ENCODE measurements at regions not wholly inside any gene's neighbourhood (a gene's known extent, or its start where the extent isn't known, plus 50 kb on each side); places are given as distances from the start of the nearest gene placed in this dataset.

DNA sequence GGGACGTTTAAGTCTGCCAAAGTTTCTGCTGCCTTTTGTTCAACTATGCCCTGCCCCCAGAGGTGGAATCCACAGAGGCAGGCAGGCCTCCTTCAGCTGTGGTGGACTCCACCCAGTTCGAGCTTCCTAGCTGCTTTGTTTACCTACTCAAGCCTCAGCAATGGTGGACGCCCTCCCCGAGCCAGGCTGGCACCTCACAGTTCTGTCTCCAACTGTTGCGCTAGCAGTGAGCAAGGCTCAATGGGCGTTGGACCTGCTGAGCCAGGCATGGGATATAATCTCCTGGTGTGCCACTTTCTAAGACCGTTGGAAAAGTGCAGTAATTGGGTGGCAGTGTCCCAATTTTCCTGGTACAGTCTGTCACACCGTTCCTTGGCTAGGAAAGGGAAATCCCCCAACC lies 444.7 kb downstream of the FLRT2 start:
- no peaks in the 10 kb centered on the region for H3K36me3 ChIP-seq
- H3K9me3 ChIP-seq = no peaks in the 10 kb centered on the region
- no peak for DNase-seq
- H3K4me3 ChIP-seq = no peak overlapping the region
- H3K27me3 ChIP-seq = no peaks in the 10 kb centered on the region

DNA sequence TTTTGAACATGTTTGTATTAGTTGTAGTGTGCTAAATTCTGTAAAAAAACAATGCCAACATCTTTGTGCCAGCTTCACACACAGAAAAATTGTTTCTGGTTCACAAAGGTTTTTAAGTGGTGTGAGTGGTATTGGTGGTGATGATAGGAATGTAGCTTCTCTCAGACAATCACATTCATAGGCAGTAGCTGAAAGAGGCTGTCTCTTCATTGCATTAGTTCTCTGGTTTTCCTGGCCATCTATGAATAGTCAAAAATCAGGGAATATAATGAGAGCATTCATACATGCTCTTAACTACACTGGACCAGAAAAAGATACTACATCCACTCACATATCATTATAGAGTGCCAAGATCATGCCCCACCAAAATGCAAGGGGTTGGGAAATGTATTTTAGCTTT lies 433.5 kb downstream of the FLRT2 start:
- DNase-seq = no peak
- Histone ChIP-seq H3K27me3 (no peaks in the 10 kb centered on the region), H3K9me3 (no peaks in the 10 kb centered on the region)

DNA sequence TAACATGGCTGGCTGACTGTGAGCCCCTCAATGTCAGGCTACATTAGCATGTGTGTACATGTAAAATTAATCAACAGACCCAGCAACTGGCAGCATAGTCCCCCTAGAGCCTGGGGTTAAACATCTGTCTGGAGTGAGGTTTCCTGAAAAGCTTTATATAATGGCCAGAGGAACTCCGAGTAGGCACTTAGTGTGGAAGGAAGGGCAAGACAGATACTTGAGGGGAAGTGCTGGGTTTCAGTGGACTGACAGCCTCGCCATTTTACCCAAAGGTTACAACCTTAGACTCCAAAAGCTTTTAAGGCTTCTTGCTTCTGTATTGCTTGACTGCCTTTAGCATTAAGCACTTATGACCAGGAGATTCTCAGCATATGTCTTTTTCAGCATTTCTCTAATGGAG lies 430.8 kb downstream of the FLRT2 start:
- H3K4me3 ChIP-seq = no peak overlapping the region
- no peak for DNase-seq
- H3K36me3 ChIP-seq = no peaks in the 10 kb centered on the region
- no peaks in the 10 kb centered on the region for H3K9me3 ChIP-seq
- no peaks in the 10 kb centered on the region for H3K27me3 ChIP-seq

More for the DNA sequence above, 433.5 kb downstream of the FLRT2 start:
- H3K4me3 ChIP-seq = no peak overlapping the region
- no peaks in the 10 kb centered on the region for H3K36me3 ChIP-seq

DNA sequence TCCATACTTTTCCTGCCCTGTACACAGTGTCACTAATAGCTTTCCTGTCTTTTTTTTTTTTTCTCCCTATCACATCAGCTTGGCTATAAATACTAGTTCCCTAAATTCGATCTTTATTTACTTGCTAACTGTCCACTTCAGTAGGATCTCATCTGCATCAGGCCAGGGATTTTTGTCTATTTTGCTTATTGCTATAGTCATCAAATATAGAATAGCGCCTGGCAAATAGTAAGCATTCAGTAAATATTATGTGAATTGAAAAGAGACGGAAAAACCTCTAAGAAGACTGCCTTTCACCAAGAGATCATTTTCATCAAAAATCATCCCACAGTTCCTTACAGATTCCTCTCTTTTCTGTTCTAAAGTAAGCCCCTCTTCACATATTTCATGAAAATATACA lies 429.1 kb downstream of the FLRT2 start:
- Histone ChIP-seq H3K36me3 (no peaks in the 10 kb centered on the region), H3K4me3 (no peak overlapping the region), H3K9me3 (no peaks in the 10 kb centered on the region), H3K27me3 (no peaks in the 10 kb centered on the region)
- DNase-seq = no peak

DNA sequence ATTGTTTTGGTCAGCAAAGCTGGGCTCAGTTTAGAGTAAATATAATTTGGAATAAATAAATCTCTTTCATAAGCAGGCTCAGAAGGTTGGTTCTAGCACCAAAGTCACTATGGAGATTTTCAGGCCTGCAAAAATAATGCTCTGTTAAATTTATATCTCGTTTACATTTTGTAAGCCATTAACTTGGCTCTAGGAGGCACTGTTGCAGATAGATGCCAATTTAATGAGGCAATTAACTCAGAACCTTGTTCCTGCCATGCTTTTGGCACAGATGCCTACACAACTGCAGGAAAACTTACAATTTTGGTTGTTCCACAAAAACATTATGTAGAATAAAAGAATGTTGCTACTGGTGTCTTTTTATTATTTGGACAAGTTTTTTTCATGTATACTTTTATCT lies 428.1 kb downstream of the FLRT2 start:
- no peaks in the 10 kb centered on the region for H3K36me3 ChIP-seq
- DNase-seq = no peak
- no peaks in the 10 kb centered on the region for H3K27me3 ChIP-seq
- H3K9me3 ChIP-seq = no peaks in the 10 kb centered on the region
- no peak overlapping the region for H3K4me3 ChIP-seq

DNA sequence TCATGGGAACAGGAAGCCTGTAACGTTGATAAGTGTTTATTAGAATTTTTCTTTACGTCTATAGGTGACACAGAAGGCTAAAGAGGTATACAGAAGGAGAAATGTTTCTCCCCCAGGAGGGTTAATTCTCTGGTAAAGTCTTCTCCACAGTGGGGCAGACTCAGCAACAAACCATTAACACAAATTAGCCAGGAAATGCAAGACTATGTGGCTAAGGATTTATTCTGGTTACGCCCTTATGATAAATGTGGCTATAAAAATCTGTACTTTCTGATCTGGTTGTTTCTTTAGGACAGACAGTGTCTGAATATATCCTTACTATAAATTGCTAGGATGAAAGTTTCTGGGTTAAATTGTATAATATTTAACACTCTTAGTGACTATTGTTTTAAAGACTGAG lies 423.3 kb downstream of the FLRT2 start:
- no peak overlapping the region for H3K4me3 ChIP-seq
- no peaks in the 10 kb centered on the region for H3K27me3 ChIP-seq
- H3K9me3 ChIP-seq = no peaks in the 10 kb centered on the region
- H3K36me3 ChIP-seq = no peaks in the 10 kb centered on the region
- DNase-seq = no peak

DNA sequence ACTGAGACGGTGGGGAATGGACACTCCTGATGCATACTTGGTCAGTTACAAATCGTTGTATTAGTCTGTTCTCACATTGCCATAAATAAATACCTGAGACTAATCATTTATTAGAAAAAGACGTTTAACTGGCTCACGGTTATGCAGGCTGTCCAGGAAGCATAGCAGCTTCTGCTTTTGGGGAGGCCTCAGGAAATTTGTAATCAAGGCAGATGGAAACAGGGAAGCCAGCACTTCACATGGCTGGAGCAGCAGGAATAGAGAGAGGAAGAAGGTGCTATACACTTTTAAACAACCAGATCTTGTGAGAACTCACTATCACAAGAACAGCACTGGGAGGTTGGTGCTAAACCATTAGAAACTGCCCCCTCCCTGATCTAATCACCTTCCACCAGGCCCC lies 418.2 kb downstream of the FLRT2 start:
- DNase-seq = no peak
- no peaks in the 10 kb centered on the region for H3K36me3 ChIP-seq
- no peaks in the 10 kb centered on the region for H3K27me3 ChIP-seq
- no peaks in the 10 kb centered on the region for H3K9me3 ChIP-seq
- H3K4me3 ChIP-seq = no peak overlapping the region

DNA sequence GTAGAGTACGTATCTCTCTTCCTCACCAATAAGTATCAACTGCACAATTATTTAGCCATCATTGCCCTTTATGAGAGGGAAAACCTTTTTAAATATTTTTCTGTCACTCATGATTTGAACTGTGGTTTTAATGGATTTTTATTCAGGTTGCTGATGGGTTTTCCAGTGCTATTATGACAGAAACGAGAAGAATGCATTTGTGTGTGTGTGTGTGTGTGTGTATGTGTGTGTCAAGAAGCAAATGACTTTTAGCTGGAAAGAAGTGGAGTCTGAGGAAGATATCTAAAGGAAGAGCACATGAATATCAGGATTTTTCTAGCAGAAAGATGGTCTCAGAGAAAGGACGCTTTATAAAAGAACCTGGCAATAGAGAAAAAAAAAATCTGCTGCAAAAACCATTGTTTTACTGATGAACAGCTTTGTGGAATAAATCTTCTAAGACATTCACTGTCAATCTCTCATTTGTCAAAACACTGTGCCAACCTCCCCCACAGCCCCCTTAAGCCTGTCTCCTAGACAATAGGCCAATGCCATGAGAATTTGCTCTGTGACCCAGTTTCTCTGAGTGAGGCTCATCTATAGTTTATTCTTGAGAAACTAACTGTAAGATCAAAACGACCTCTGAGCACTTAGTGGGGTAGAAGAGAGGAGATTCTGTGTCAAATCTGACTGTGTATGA lies 417.7 kb downstream of the FLRT2 start:
- no peaks in the 10 kb centered on the region for H3K9me3 ChIP-seq
- H3K36me3 ChIP-seq = no peaks in the 10 kb centered on the region
- H3K27me3 ChIP-seq = no peaks in the 10 kb centered on the region
- DNase-seq = no peak
- H3K4me3 ChIP-seq = no peak overlapping the region

DNA sequence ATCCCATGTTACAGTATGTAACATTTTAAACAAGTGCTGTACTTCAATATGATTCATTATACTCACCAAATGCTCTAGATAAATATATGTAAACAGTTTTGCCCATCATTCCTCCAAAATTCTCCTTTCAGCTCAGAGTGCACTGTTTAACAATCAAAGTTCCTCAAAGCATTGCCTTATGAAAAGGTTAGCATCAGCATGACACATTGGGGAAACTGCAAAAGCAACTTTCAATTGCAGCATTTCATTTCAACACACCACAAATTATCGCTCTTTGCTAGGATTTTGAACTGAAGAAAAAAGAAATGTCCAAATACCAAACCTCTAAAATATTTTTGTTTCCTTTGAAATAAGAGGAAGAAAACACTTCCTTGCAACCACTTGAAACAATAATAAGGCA lies 413.2 kb downstream of the FLRT2 start:
- Histone ChIP-seq H3K9me3 (no peaks in the 10 kb centered on the region), H3K4me3 (no peak overlapping the region), H3K36me3 (no peaks in the 10 kb centered on the region), H3K27me3 (no peaks in the 10 kb centered on the region)
- DNase-seq = no peak

DNA sequence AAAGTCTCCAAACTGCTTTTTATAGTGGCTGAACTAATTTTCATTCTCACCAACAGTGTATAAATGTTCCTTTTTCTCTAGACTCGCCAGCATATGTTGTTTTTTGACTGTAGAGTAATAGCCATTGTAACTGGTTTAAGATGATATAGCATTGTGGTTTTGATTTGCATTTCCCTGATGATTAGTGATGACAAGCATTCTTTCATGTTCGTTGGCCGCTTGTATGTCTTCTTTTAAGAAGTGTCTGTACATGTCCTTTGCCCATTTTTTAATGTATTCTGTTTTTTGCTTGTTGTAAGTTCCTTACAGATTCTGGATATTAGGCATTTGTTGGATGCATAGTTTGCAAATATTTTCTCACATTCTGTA lies 404.9 kb downstream of the FLRT2 start:
- Histone ChIP-seq H3K4me3 (peak overlapping the region; percentile 51), H3K27me3 (no peaks in the 10 kb centered on the region), H3K36me3 (no peaks in the 10 kb centered on the region), H3K9me3 (no peaks in the 10 kb centered on the region)
- DNase-seq = no peak

DNA sequence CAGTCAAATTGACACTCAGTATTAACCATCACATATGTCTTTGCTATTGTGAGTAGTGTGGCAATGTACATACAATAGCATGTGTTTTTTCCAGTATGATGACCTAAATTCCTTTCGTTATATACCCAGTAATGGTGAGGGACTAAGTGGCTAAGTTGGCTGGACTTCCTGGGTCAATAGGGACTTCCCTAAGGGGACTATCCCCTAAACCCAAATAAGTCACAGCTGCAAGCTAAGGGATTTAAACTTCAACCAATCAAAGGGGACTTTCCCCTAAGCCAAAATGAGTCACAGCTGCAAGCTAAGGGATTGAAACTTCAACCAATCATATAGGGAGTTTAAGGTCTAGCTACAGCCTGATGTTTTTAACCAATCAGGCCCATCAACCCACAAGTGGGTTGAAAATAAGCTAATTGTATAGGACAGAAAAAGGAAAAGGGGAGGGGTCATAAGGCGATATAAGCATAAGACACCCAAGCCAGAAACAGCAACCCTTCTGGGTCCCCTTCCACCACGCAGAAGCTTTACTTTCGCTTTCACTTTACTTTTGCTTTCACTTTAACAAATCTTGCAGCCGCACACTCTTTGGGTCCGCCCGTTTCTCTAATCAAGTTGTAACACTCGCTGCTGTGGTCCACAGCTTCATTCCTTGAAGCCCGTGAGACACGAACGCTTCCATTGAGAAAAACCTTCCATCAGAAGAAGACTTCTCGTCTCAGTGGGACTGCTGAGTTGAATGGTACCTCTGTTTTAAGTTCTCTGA lies 404.4 kb downstream of the FLRT2 start:
- Histone ChIP-seq H3K27me3 (no peaks in the 10 kb centered on the region), H3K4me3 (peak overlapping the region; percentile 51), H3K9me3 (no peaks in the 10 kb centered on the region), H3K36me3 (no peaks in the 10 kb centered on the region)
- peak; percentile 10 for DNase-seq

DNA sequence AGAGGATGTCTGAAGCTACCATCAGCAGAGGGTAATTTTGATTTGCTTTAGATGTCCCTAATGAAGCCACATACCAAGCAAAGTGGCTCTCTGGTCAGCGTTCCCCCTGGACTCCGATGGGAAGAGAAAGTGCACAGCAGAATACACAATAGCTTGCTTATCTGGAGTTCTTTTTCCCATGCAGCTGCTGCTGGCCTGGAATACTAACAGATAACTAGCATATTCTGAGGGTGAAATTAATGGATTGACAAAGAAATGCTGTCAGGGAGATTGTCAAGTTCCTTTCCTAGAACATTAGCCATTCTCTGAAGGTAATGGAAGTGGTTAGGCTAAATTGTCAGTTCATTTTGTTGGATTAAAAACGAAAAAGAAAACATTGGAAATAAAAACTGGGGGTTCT lies 391.3 kb downstream of the FLRT2 start:
- Histone ChIP-seq H3K9me3 (no peaks in the 10 kb centered on the region), H3K27me3 (no peaks in the 10 kb centered on the region), H3K36me3 (no peaks in the 10 kb centered on the region), H3K4me3 (no peak overlapping the region)
- DNase-seq = no peak

DNA sequence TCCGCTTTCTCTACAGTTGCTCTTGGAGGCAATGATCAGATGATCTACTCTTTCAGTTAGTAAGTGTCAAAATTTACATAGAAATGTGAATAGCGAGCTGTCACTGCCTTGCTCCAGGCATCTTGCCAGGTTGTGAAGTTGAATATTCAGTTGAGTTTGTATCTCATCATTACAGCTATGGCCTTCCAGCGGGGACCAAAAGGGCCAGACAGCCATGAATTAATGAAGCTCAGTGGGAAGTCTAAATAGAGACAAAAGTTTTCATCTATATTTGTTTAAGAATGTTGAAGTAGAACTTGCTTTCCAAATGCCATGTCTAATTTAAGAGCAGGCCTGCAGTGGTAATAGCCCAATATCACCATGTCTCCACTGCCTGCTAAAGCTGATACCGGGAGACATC lies 387.8 kb downstream of the FLRT2 start:
- Histone ChIP-seq H3K9me3 (no peaks in the 10 kb centered on the region), H3K36me3 (no peaks in the 10 kb centered on the region), H3K27me3 (no peaks in the 10 kb centered on the region), H3K4me3 (no peak overlapping the region)
- DNase-seq = no peak

DNA sequence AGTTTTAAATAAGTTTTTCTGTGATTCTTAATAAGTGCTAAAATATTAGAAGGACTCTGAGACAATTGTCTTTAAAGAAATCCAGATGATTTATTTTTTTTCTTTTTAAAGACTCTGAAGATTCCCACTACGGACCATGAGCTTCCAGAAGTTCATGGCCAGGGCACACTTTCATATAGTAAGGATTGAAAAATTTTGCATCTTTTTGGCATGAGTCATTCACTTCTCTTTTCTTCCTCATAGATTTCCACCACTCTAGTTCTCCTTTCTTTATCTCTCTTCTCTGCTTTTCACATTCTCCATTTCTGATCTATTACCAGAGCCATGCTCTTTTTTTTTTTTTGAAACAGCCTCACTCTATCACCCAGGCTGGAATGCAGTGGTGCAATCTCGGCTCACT lies 385.8 kb downstream of the FLRT2 start:
- no peaks in the 10 kb centered on the region for H3K9me3 ChIP-seq
- no peaks in the 10 kb centered on the region for H3K36me3 ChIP-seq
- DNase-seq = no peak
- H3K4me3 ChIP-seq = no peak overlapping the region
- H3K27me3 ChIP-seq = no peaks in the 10 kb centered on the region

DNA sequence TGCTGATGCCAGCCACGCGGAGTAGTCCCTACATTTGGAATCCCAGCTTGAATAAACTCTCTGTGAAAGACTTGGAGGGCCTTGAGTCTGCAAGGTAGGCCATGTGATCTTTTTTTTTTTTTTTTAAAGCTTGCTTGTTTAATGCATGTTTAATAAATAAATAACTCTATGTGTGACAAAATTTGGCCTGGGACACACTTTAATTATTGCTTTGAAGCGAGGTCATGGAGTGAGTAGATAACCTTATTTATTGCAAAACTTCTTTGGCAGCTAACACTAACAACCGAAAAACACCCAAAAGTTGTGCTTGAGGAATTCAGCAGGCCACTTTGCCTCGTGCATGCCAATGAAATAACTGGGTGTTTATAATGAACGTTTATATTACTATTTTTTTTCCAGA lies 382.2 kb downstream of the FLRT2 start:
- no peaks in the 10 kb centered on the region for H3K27me3 ChIP-seq
- H3K9me3 ChIP-seq = no peaks in the 10 kb centered on the region
- no peaks in the 10 kb centered on the region for H3K36me3 ChIP-seq
- no peak for DNase-seq
- H3K4me3 ChIP-seq = no peak overlapping the region

DNA sequence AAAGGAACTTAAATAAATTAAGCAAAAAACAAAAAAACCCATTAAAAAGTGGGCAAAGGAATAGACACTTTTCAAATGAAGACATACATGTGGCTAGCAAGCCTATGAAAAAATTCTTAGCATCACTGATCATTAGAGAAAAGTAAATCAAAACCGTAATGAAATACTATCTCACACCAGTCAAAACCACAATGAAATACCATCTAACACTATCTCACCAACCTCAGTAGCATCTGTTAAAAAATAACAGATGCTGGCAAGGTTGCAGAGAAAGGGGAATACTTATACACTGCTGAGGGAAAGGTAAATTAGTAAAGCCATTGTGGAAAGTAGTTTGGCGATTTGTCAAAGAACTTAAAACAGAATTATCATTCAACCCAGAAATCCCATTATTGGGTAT lies 381.1 kb downstream of the FLRT2 start:
- no peak for DNase-seq
- H3K4me3 ChIP-seq = no peak overlapping the region
- H3K36me3 ChIP-seq = no peaks in the 10 kb centered on the region
- no peaks in the 10 kb centered on the region for H3K27me3 ChIP-seq
- no peaks in the 10 kb centered on the region for H3K9me3 ChIP-seq

DNA sequence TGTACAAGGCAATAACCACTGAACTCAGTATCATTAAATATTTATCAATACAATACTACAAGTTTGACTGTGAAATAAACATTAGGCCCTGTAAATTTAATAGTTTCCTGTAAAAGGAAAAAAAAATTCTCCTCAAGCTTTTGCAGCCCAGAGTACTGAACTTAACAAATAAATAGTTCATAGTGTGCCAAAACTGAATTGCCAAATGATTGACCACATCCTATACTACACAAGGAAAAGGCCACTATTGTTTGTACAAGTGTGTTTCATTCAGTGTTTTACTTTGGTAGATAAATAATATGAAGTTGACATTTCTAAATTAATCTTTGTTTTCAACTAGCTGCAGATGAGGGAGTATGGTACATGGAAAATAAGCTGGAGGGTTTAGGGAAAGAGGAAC lies 379.6 kb downstream of the FLRT2 start:
- H3K36me3 ChIP-seq = no peaks in the 10 kb centered on the region
- no peak for DNase-seq
- H3K27me3 ChIP-seq = no peaks in the 10 kb centered on the region

DNA sequence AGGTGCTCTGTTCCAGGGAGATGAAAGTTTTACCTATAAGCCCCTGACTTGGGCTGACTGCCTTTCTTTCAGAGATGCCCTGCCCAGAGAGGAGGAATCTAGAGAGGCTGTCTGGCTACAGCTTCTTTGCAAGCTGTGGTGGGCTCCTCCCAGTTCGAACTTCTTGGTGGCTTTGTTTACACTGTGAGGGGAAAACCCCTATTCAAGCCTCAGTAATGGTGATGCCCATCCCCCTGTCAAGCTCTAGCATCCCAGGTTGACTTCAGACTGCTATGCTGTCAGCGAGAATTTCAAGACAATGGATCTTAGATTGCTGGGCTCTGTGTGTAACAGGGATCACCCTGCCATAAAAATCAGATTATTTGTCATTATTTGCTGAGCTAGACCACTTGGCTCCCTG lies 377.6 kb downstream of the FLRT2 start:
- DNase-seq = no peak
- H3K36me3 ChIP-seq = no peaks in the 10 kb centered on the region

More for the DNA sequence above, 379.6 kb downstream of the FLRT2 start:
- H3K9me3 ChIP-seq = no peaks in the 10 kb centered on the region
- no peak overlapping the region for H3K4me3 ChIP-seq

More for the DNA sequence above, 377.6 kb downstream of the FLRT2 start:
- Histone ChIP-seq H3K27me3 (no peaks in the 10 kb centered on the region), H3K4me3 (no peak overlapping the region), H3K9me3 (no peaks in the 10 kb centered on the region)
